Spleen (tissue), 11 donors: ENCODE measurements at regions not wholly inside any gene's neighbourhood (a gene's known extent, or its start where the extent isn't known, plus 50 kb on each side); places are given as distances from the start of the nearest gene placed in this dataset.

Source experiments
- DNase-seq: peaks from one replicate; pipeline ENCODE4 v3.0.0-alpha.2; 2020
- H3K27ac ChIP-seq, 8 donors: fragments of 200-600 bp; sonication (generic) in 7 of 8; 1 replicate in 4 of 8; 2 replicates in 4 of 8; pipeline versions ENCODE4 v1.5.0 to v1.8.0; 2016 to 2021; ENCODE audit warnings: inconsistent platforms in 4 of 8, mild to moderate bottlenecking in 4 of 8, moderate library complexity in 1 of 8
- H3K27me3 ChIP-seq, 7 donors: fragments of 200-600 bp; sonication (generic) in 6 of 7; replicated peaks in 1 of 7; 1 replicate in 4 of 7; 2 replicates in 3 of 7; pipeline versions ENCODE4 v1.5.0 to v1.8.0; 2016 to 2021; ENCODE audit warnings: inconsistent platforms in 3 of 7, mild to moderate bottlenecking in 1 of 7
- H3K36me3 ChIP-seq, 6 donors: fragments of 200-600 bp; sonication (generic) in 5 of 6; 1 replicate in 4 of 6; 2 replicates in 2 of 6; pipeline versions ENCODE4 v1.5.0 to v1.8.0; 2016 to 2021; ENCODE audit warnings: inconsistent platforms in 2 of 6
- H3K4me1 ChIP-seq, 6 donors: fragments of 200-600 bp; sonication (generic) in 5 of 6; 1 replicate in 3 of 6; 2 replicates in 3 of 6; pipeline versions ENCODE4 v1.5.0 to v1.8.0; 2016 to 2021; ENCODE audit warnings: inconsistent platforms in 3 of 6
- H3K4me3 ChIP-seq, 8 donors: fragments of 200-600 bp; sonication (generic) in 7 of 8; 1 replicate in 4 of 8; 2 replicates in 4 of 8; pipeline versions ENCODE4 v1.5.0 to v1.8.0; 2016 to 2021; ENCODE audit warnings: inconsistent platforms in 4 of 8, mild to moderate bottlenecking in 4 of 8, moderate library complexity in 2 of 8
- H3K9me3 ChIP-seq, 8 donors: fragments of 200-600 bp; sonication (generic) in 7 of 8; 1 replicate in 4 of 8; 2 replicates in 4 of 8; pipeline versions ENCODE4 v1.5.0 to v1.8.0; 2016 to 2021; ENCODE audit warnings: inconsistent platforms in 4 of 8
- CTCF ChIP-seq, 11 experiments: fragments of 200-600 bp in 7 of 11; fragments of 450-650 bp in 4 of 11; sonication (generic) in 4 of 11; IDR thresholded peaks in 8 of 11; conservative IDR thresholded peaks in 3 of 11; 1 replicate in 7 of 11; 2 replicates in 4 of 11; pipeline versions ENCODE4 v1.4.0 to v1.8.0; 2016 to 2021; ENCODE audit warnings: antibody characterized with exemption in 11 of 11, inconsistent platforms in 4 of 11, mild to moderate bottlenecking in 1 of 11
- POLR2A ChIP-seq, 3 donors: fragments of 450-650 bp; IDR thresholded peaks; one replicate each; pipeline ENCODE4 v1.5.1; 2017; ENCODE audit warnings: antibody characterized with exemption in 3 of 3, mild to moderate bottlenecking in 1 of 3
- POLR2AphosphoS5 ChIP-seq, 3 donors: sonication (generic); formaldehyde crosslinking; IDR thresholded peaks; one replicate each; pipeline ENCODE4 v1.5.1; 2017; ENCODE audit warnings: antibody characterized with exemption in 3 of 3
- WGBS, 5 donors: extraction: QIAGEN DNeasy Blood & Tissue Kit in 3 of 5; methylation state at CpG; one replicate each; pipeline versions ENCODE4 v1.1.5 to v1.1.7; 2013 to 2018; 5-methylcytosine and 5-hydroxymethylcytosine counted together
- intact Hi-C: fragments of 100-400 bp; cut with DNase I; formaldehyde crosslinking; loops from one replicate; pipeline ENCODE4 v1.15.0; 2023; ENCODE audit warnings: low total_unique reads
- donor health status: healthy with polysubstance abuse.
- donor health status: DM: no; HTN: no; CAD: no; lungs with moderate emphysema.
- donor health status: DM: no; HTN: no; CAD: no.
- donor health status: Bipolar disorder and iron deficiency.
- donor health status: healthy.
- donor health status: DM: no; HTN: no; CAD: no.
- donor health status: DM: yes; HTN: yes; CAD: no.

- no peak for TF ChIP-seq CTCF (IDR thresholded peaks at IDR 0.05 in 8 of 11, conservative IDR thresholded peaks at IDR 0.05 in 3 of 11)
- TF ChIP-seq POLR2A (IDR thresholded peaks at IDR 0.05), result no peak
- TF ChIP-seq POLR2AphosphoS5 (IDR thresholded peaks at IDR 0.05), result no peak
- no peak overlapping the region for H3K4me3 ChIP-seq
- intact Hi-C loops, result no loop called here
- no peak overlapping the region for H3K27ac ChIP-seq
- H3K27me3 ChIP-seq, result no peaks in the 10 kb centered on the region
- DNase-seq, result no peak
- no peaks in the 10 kb centered on the region for H3K4me1 ChIP-seq
- no peaks in the 10 kb centered on the region for H3K36me3 ChIP-seq
- peaks cover 0 to 13% (median 5%) of the 10 kb centered on the region in 8 donors for H3K9me3 ChIP-seq
- 82 to 92% (median 85%) methylated on average over 6 of the region's 6 CpGs for WGBS, 5 donors
Measured at GRCh38 chr18:71130351-71130750, 841.5 kb downstream of the SOCS6 start.

GRCh38 chr18:71125581-71125980, 836.7 kb downstream of the SOCS6 start:
- Histone ChIP-seq H3K36me3 (no peaks in the 10 kb centered on the region), H3K4me1 (no peaks in the 10 kb centered on the region), H3K27ac (no peak overlapping the region), H3K4me3 (no peak overlapping the region), H3K9me3 (peaks cover 2 to 34% (median 25%) of the 10 kb centered on the region in 8 donors), H3K27me3 (no peaks in the 10 kb centered on the region)
- intact Hi-C loops, result no loop called here
- no peak for DNase-seq
- no peak for TF ChIP-seq CTCF (IDR thresholded peaks at IDR 0.05 in 8 of 11, conservative IDR thresholded peaks at IDR 0.05 in 3 of 11)
- TF ChIP-seq POLR2AphosphoS5 (IDR thresholded peaks at IDR 0.05), result no peak
- no peak for TF ChIP-seq POLR2A (IDR thresholded peaks at IDR 0.05)
- WGBS, 5 donors, result 71 to 84% (median 80%) methylated on average over 2 of the region's 2 CpGs

- TF ChIP-seq CTCF (IDR thresholded peaks at IDR 0.05 in 8 of 11, conservative IDR thresholded peaks at IDR 0.05 in 3 of 11) (no peak), POLR2AphosphoS5 (IDR thresholded peaks at IDR 0.05) (no peak), POLR2A (IDR thresholded peaks at IDR 0.05) (no peak)
- Histone ChIP-seq H3K9me3 (peaks cover 0 to 35% (median 22%) of the 10 kb centered on the region in 8 donors), H3K36me3 (no peaks in the 10 kb centered on the region), H3K4me3 (no peak overlapping the region), H3K27ac (no peak overlapping the region), H3K27me3 (no peaks in the 10 kb centered on the region), H3K4me1 (peaks cover 0 to 5% (median 0%) of the 10 kb centered on the region in 6 donors)
- DNase-seq, result no peak
- WGBS, 5 donors, result 53 to 67% (median 59%) methylated on average over 4 of the region's 4 CpGs
- intact Hi-C loops, result no loop called here
Measured at GRCh38 chr18:71116535-71116934, 827.7 kb downstream of the SOCS6 start.

- intact Hi-C loops, result no loop called here
- Histone ChIP-seq H3K4me3 (no peak overlapping the region), H3K27me3 (no peaks in the 10 kb centered on the region), H3K4me1 (peaks cover 0 to 5% (median 0%) of the 10 kb centered on the region in 6 donors), H3K9me3 (peaks cover 0 to 22% (median 10%) of the 10 kb centered on the region in 8 donors), H3K36me3 (no peaks in the 10 kb centered on the region), H3K27ac (peak overlapping the region in 5 of 8 donors; percentile 2 to 39 (median 19))
- DNase-seq, result no peak
- 75 to 86% (median 81%) methylated on average over 8 of the region's 8 CpGs for WGBS, 5 donors
- TF ChIP-seq POLR2A (IDR thresholded peaks at IDR 0.05) (no peak), CTCF (IDR thresholded peaks at IDR 0.05 in 8 of 11, conservative IDR thresholded peaks at IDR 0.05 in 3 of 11) (no peak), POLR2AphosphoS5 (IDR thresholded peaks at IDR 0.05) (no peak)
Measured at GRCh38 chr18:71115261-71115660, 826.4 kb downstream of the SOCS6 start.
